K562 (cell line): ENCODE measurements at regions not wholly inside any gene's neighbourhood (a gene's known extent, or its start where the extent isn't known, plus 50 kb on each side); places are given as distances from the start of the nearest gene placed in this dataset.

Source experiments
- BRCA1 ChIP-seq, 2 experiments: fragments of 450-650 bp in 1 of 2; sonication (generic) in 1 of 2; formaldehyde crosslinking in 1 of 2; IDR thresholded peaks; 2 replicates each; pipeline versions ENCODE4 v1.5.0 to v1.6.1; 2017 to 2020; ENCODE audit warnings: mild to moderate bottlenecking in 1 of 2, missing genetic modification reagents in 1 of 2
- GTF2F1 ChIP-seq: IDR thresholded peaks from 2 replicates; pipeline ENCODE4 v1.6.1; 2011; ENCODE audit warnings: low read depth, low read length, improper control_type of control experiment
- RBM22 ChIP-seq: fragments of 200-400 bp; formaldehyde crosslinking; IDR thresholded peaks from 2 replicates; pipeline ENCODE4 v1.6.1; 2018; ENCODE audit warnings: low read length, low read depth; ENCODE audit not compliant: poor library complexity, severe bottlenecking
- SRF ChIP-seq, 2 experiments: fragments of 250-450, 450-650 bp in 1 of 2; sonication (Bioruptor Pico) in 1 of 2; sonication (generic) in 1 of 2; formaldehyde crosslinking; IDR thresholded peaks; 2 replicates each; pipeline versions ENCODE4 v1.5.0 to v1.5.1; 2020 to 2022; ENCODE audit warnings: mild to moderate bottlenecking in 1 of 2, missing genetic modification reagents in 1 of 2
- ZFP36 ChIP-seq: fragments of 150-350 bp; IDR thresholded peaks from 2 replicates; pipeline ENCODE4 v1.6.1; 2018; ENCODE audit warnings: low read length, low read depth; ENCODE audit not compliant: partially characterized antibody
- ZNF121 ChIP-seq: sonication (generic); formaldehyde crosslinking; conservative IDR thresholded peaks from 2 replicates; pipeline ENCODE4 v1.8.0; 2022; ENCODE audit warnings: missing genetic modification reagents

- TF ChIP-seq GTF2F1 (no peak), SRF (CRISPR knock-in tag; IDR thresholded peaks at IDR 0.05) (no peak), ZFP36 (no peak), BRCA1 (IDR thresholded peaks at IDR 0.05) (no peak), BRCA1 (CRISPR knock-in tag; IDR thresholded peaks at IDR 0.05) (no peak), ZNF121 (no peak), RBM22 (no peak)
Observed at GRCh38 chr20:4066551-4066950, 51.2 kb upstream of the RNF24 start.
